Parathyroid adenoma (tissue), 2 donors: ENCODE measurements at regions not wholly inside any gene's neighbourhood (a gene's known extent, or its start where the extent isn't known, plus 50 kb on each side); places are given as distances from the start of the nearest gene placed in this dataset.

Source experiments
- H2AFZ ChIP-seq: fragments of 300-600 bp; sonication (generic); one replicate; pipeline ENCODE4 v1.7.0; 2017; ENCODE audit warnings: antibody characterized with exemption, mild to moderate bottlenecking
- H3K27ac ChIP-seq: fragments of 300-600 bp; sonication (generic); one replicate; pipeline ENCODE4 v1.7.0; 2017
- H3K27me3 ChIP-seq: fragments of 300-600 bp; sonication (generic); one replicate; pipeline ENCODE4 v1.7.0; 2017; ENCODE audit warnings: low read length; ENCODE audit not compliant: control insufficient read depth, insufficient read depth
- H3K36me3 ChIP-seq: fragments of 300-600 bp; sonication (generic); one replicate; pipeline ENCODE4 v1.7.0; 2017; ENCODE audit warnings: low read length; ENCODE audit not compliant: control insufficient read depth, insufficient read depth
- H3K4me1 ChIP-seq: fragments of 300-600 bp; sonication (generic); one replicate; pipeline ENCODE4 v1.7.0; 2017; ENCODE audit warnings: control low read depth
- H3K4me2 ChIP-seq: fragments of 300-600 bp; sonication (generic); one replicate; pipeline ENCODE4 v1.7.0; 2017; ENCODE audit warnings: low read length
- H3K4me3 ChIP-seq: fragments of 300-600 bp; sonication (generic); one replicate; pipeline ENCODE4 v1.7.0; 2017; ENCODE audit warnings: low read depth, low read length
- H3K79me2 ChIP-seq: fragments of 300-600 bp; sonication (generic); one replicate; pipeline ENCODE4 v1.7.0; 2017; ENCODE audit warnings: control low read depth
- H3K9ac ChIP-seq: fragments of 300-600 bp; sonication (generic); one replicate; pipeline ENCODE4 v1.7.0; 2017; ENCODE audit warnings: mild to moderate bottlenecking
- H3K9me3 ChIP-seq: fragments of 300-600 bp; sonication (generic); one replicate; pipeline ENCODE4 v1.7.0; 2017; ENCODE audit warnings: low read length; ENCODE audit not compliant: control insufficient read depth
- TF ChIP-seq, protein P1 (sequence below): fragments of 300-600 bp; sonication (generic); IDR thresholded peaks from one replicate; pipeline ENCODE4 v1.7.0; 2017; ENCODE audit warnings: antibody characterized with exemption, mild to moderate bottlenecking
- donor health status: primary hyperparathyroidism.

GRCh38 chr14:66152302-66152701, 333.9 kb upstream of the CCDC196 start:
- no peak overlapping the region for H2AFZ ChIP-seq
- H3K27me3 ChIP-seq: no peaks in the 10 kb centered on the region
- H3K9ac ChIP-seq: no peak overlapping the region
- no peak overlapping the region for H3K27ac ChIP-seq
- H3K79me2 ChIP-seq: no peaks in the 10 kb centered on the region
- no peak overlapping the region for H3K4me2 ChIP-seq
- H3K9me3 ChIP-seq: no peaks in the 10 kb centered on the region
- TF ChIP-seq, protein P1, sequence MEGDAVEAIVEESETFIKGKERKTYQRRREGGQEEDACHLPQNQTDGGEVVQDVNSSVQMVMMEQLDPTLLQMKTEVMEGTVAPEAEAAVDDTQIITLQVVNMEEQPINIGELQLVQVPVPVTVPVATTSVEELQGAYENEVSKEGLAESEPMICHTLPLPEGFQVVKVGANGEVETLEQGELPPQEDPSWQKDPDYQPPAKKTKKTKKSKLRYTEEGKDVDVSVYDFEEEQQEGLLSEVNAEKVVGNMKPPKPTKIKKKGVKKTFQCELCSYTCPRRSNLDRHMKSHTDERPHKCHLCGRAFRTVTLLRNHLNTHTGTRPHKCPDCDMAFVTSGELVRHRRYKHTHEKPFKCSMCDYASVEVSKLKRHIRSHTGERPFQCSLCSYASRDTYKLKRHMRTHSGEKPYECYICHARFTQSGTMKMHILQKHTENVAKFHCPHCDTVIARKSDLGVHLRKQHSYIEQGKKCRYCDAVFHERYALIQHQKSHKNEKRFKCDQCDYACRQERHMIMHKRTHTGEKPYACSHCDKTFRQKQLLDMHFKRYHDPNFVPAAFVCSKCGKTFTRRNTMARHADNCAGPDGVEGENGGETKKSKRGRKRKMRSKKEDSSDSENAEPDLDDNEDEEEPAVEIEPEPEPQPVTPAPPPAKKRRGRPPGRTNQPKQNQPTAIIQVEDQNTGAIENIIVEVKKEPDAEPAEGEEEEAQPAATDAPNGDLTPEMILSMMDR: no peak
- H3K36me3 ChIP-seq: no peaks in the 10 kb centered on the region
- no peaks in the 10 kb centered on the region for H3K4me1 ChIP-seq
- no peak overlapping the region for H3K4me3 ChIP-seq

DNA sequence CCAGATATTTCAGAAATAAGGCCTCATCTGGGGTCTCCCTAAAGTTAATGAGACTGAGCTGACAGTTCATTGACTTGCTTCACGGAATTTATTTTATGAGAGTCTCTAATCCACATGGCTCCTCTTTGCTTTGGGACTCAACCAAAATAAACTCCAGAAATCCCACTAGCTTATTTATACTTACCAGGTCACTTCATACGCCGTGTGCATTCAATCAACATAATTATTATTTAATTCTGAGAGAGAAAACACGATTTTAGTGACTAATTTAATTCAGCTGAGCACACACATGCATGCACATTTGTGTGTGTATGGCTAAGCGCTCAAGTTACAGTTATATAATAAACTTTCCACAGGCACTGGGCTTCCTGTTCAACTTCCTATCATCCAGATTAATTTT, 333.4 kb upstream of the CCDC196 start:
- Histone ChIP-seq H3K4me3 (no peak overlapping the region), H2AFZ (no peak overlapping the region), H3K4me2 (no peak overlapping the region), H3K9me3 (no peaks in the 10 kb centered on the region), H3K9ac (no peak overlapping the region), H3K27ac (no peak overlapping the region), H3K27me3 (no peaks in the 10 kb centered on the region), H3K4me1 (no peaks in the 10 kb centered on the region), H3K79me2 (no peaks in the 10 kb centered on the region), H3K36me3 (no peaks in the 10 kb centered on the region)
- TF ChIP-seq, protein P1: no peak

GRCh38 chr14:66163023-66163422, 323.1 kb upstream of the CCDC196 start:
- Histone ChIP-seq H3K4me2 (no peak overlapping the region), H3K9ac (no peak overlapping the region), H2AFZ (no peak overlapping the region), H3K4me3 (no peak overlapping the region), H3K36me3 (no peaks in the 10 kb centered on the region), H3K4me1 (no peaks in the 10 kb centered on the region), H3K9me3 (no peaks in the 10 kb centered on the region), H3K27ac (no peak overlapping the region), H3K79me2 (no peaks in the 10 kb centered on the region), H3K27me3 (no peaks in the 10 kb centered on the region)
- TF ChIP-seq, protein P1: no peak

- H3K4me3 ChIP-seq: no peak overlapping the region
- H3K79me2 ChIP-seq: no peaks in the 10 kb centered on the region
- no peaks in the 10 kb centered on the region for H3K4me1 ChIP-seq
- H2AFZ ChIP-seq: no peak overlapping the region
- H3K36me3 ChIP-seq: no peaks in the 10 kb centered on the region
- H3K9ac ChIP-seq: no peak overlapping the region
- TF ChIP-seq, protein P1: no peak
- H3K27me3 ChIP-seq: no peaks in the 10 kb centered on the region
- no peak overlapping the region for H3K27ac ChIP-seq
- H3K9me3 ChIP-seq: no peaks in the 10 kb centered on the region
- no peak overlapping the region for H3K4me2 ChIP-seq
These were observed 320.8 kb upstream of the CCDC196 start for GRCh38 chr14:66165337-66165736.

GRCh38 chr14:66174453-66174891, 311.7 kb upstream of the CCDC196 start:
- TF ChIP-seq, protein P1: no peak
- H3K4me2 ChIP-seq: no peak overlapping the region
- H2AFZ ChIP-seq: no peak overlapping the region
- H3K4me1 ChIP-seq: no peaks in the 10 kb centered on the region
- no peak overlapping the region for H3K27ac ChIP-seq
- H3K9me3 ChIP-seq: no peaks in the 10 kb centered on the region
- H3K79me2 ChIP-seq: no peaks in the 10 kb centered on the region
- no peak overlapping the region for H3K4me3 ChIP-seq
- no peaks in the 10 kb centered on the region for H3K36me3 ChIP-seq
- no peaks in the 10 kb centered on the region for H3K27me3 ChIP-seq
- no peak overlapping the region for H3K9ac ChIP-seq
